CD4-positive, alpha-beta T cell treated with Interleukin-4 for 4 hours (primary cell): ENCODE measurements at regions not wholly inside any gene's neighbourhood (a gene's known extent, or its start where the extent isn't known, plus 50 kb on each side); places are given as distances from the start of the nearest gene placed in this dataset.

Experiments
- DNase-seq: peaks from one replicate; pipeline ENCODE4 v3.0.0-alpha.2; 2020

GRCh38 chr4:180809439-180809838 lies 1433.8 kb upstream of the TENM3 start:
- DNase-seq = no peak

- DNase-seq = no peak
Observed at GRCh38 chr4:180810581-180810980, 1432.6 kb upstream of the TENM3 start.

GRCh38 chr4:180811556-180811955 lies 1431.6 kb upstream of the TENM3 start:
- DNase-seq = no peak

GRCh38 chr4:180812783-180813182 lies 1430.4 kb upstream of the TENM3 start:
- no peak for DNase-seq

- DNase-seq = no peak
Observed at GRCh38 chr4:180814875-180815417, 1428.3 kb upstream of the TENM3 start.

- no peak for DNase-seq
Observed at GRCh38 chr4:180817529-180817928, 1425.7 kb upstream of the TENM3 start.

GRCh38 chr4:180823108-180823507 lies 1420.1 kb upstream of the TENM3 start:
- DNase-seq = no peak

- DNase-seq = no peak
Observed at GRCh38 chr4:180827232-180828009, 1415.8 kb upstream of the TENM3 start.

GRCh38 chr4:180828455-180829018 lies 1414.7 kb upstream of the TENM3 start:
- DNase-seq = no peak

- DNase-seq = no peak
Observed at GRCh38 chr4:180832073-180832472, 1411.1 kb upstream of the TENM3 start.

GRCh38 chr4:180840142-180840541 lies 1403.1 kb upstream of the TENM3 start:
- no peak for DNase-seq

- no peak for DNase-seq
Observed at GRCh38 chr4:180850318-180850940, 1392.8 kb upstream of the TENM3 start.

- no peak for DNase-seq
Observed at GRCh38 chr4:180852738-180853137, 1390.5 kb upstream of the TENM3 start.

- no peak for DNase-seq
Observed at GRCh38 chr4:180855184-180855583, 1388.0 kb upstream of the TENM3 start.

- no peak for DNase-seq
Observed at GRCh38 chr4:180860089-180860720, 1383.0 kb upstream of the TENM3 start.

GRCh38 chr4:180861651-180862050 lies 1381.6 kb upstream of the TENM3 start:
- no peak for DNase-seq

GRCh38 chr4:180866933-180867643 lies 1376.1 kb upstream of the TENM3 start:
- DNase-seq = no peak

GRCh38 chr4:180870623-180871022 lies 1372.6 kb upstream of the TENM3 start:
- DNase-seq = no peak

GRCh38 chr4:180898305-180898704 lies 1344.9 kb upstream of the TENM3 start:
- no peak for DNase-seq

- DNase-seq = no peak
Observed at GRCh38 chr4:180900781-180901180, 1342.4 kb upstream of the TENM3 start.

GRCh38 chr4:180909279-180909678 lies 1333.9 kb upstream of the TENM3 start:
- DNase-seq = no peak

- no peak for DNase-seq
Observed at GRCh38 chr4:180913750-180914149, 1329.5 kb upstream of the TENM3 start.

GRCh38 chr4:180923486-180923885 lies 1319.7 kb upstream of the TENM3 start:
- no peak for DNase-seq
